Hematopoietic multipotent progenitor cell (in vitro differentiated cells): ENCODE measurements at regions not wholly inside any gene's neighbourhood (a gene's known extent, or its start where the extent isn't known, plus 50 kb on each side); places are given as distances from the start of the nearest gene placed in this dataset. TPM values are rescaled to one million over a fixed set of nuclear protein-coding genes. Genes with fewer than 3 reads are reported as not detected.

Source experiments
- DNase-seq, 3 donors: peaks; one replicate each; pipeline ENCODE4 v3.0.0-alpha.2; 2011 to 2015; ENCODE audit warnings: low read depth in 2 of 3, low spot score in 2 of 3
- small RNA-seq: library from RNA; depleted of rRNA; stranded (forward); fragments of <200 nt; gene quantifications from one replicate; pipeline ENCODE3, GENCODE V24; 2012

DNA sequence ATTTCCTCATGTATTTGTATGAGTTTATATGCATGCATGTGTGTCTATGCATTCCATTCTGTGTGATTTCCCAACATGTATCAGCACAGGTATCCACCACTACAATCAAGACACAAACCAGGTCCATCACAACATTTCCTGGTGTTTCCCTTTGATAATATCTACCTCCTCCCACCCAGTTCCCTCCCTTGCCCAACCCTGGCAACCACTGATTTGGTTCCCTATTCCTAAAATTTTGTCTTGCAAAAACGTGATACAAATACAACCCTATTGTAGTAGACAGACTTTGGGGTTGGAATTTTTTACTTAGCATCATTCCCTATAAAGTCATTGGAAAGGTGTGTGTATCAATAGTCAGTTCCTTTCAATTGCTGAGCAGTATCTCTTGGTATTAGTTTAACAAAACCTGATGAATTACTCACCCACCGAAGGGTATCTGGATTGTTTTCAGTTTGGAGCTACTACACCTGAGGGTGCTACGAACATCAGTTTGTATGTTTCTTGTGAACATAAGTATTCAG lies 51.8 kb upstream of the IGLL5 start:
- no peak for DNase-seq

DNA sequence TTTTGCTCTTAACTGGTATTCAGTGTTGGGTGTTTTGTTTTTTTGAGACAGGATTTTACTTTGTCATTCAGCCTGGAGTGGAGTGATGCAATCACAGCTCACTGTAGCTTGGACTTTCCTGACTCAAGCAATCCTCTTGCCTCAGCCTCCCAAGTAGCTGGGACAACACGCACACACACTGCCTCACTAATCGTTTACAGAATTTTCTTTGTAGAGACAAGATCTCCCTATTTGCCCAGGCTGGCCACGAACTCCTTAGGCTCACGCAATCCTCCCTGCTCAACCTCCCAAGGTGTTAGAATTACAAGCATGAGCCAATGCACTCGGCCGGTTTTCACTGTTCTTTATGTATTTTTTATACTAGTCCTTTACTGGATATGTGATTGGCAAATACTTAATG lies 51.0 kb upstream of the IGLL5 start:
- no peak for DNase-seq

Small RNAs in the stretch of these regions (small RNA-seq; reads per million reads assigned to genes)
- gene AC244157.1 (not detected), gene AC245028.1 (not detected), gene AC245028.2 (not detected), gene AC245028.3 (not detected), gene IGLV3-13 (not detected), gene IGLV3-15 (not detected), gene IGLV3-17 (not detected), gene IGLVI-20 (not detected), gene IGLVVI-22-1 (not detected)
